ENCODE measurements at regions not wholly inside any gene's neighbourhood (a gene's known extent, or its start where the extent isn't known, plus 50 kb on each side); places are given as distances from the start of the nearest gene placed in this dataset.

DNA sequence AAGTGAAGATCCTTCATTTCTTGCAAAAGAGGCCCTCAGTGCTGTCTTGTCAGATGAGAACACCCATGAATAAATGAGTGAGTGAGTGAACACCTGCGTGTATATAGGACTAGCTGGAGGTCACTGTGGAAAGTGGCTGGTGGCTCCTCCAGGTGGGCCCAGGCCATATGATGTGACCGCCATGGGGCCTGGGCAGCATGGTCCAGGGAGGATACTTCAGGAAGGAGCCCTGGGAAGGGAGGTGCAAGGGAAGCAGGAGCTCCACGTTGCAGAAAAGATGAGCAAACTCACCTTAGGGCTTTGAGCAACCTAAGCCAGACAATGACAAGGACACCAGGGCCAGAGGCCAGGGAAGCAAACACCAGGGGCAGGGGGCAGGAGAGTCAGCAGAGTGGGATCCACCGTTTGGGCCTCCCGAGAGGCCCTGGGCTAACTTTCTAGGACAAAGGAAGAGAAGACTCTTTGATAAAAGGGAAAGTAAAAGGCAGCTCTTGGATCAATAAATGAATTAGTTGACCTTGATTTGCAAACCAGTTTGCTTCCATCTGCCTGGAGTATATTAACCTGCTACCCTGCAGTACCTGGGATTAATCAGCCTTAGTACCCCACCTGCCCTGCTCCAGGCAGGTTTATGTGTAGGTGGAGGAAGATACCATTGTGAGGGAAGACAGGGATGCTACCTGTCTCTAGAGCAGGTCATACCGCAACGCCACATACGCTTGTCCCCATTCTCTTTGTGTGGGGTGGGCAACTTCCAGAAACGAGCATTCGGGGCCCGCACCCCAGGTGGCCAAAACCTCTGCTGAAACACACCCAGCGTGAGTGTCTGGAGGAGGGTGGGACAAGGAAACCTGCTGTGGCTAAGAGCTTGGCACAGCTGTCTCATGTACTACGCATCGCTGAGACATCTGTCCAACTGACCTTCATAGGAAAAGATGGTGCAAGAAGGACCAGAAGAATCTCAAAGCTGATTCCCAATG lies 51.4 kb upstream of the OLFM1 start:
- no peaks in the 10 kb centered on the region for H3K27me3 Mint-ChIP-seq (ENCODE audit: unreplicated experiment)
- no peak overlapping the region for H3K27ac Mint-ChIP-seq (ENCODE audit: unreplicated experiment)
- no peak for DNase-seq (ENCODE audit: low spot score)
- no peaks in the 10 kb centered on the region for H3K36me3 Mint-ChIP-seq (ENCODE audit: low read depth, unreplicated experiment)
- H3K4me1 Mint-ChIP-seq (ENCODE audit: unreplicated experiment), result no peaks in the 10 kb centered on the region
- no peaks in the 10 kb centered on the region for H3K9me3 Mint-ChIP-seq (ENCODE audit: unreplicated experiment)
- H3K4me3 Mint-ChIP-seq (ENCODE audit: unreplicated experiment), result no peak overlapping the region
- TF ChIP-seq, protein P1, sequence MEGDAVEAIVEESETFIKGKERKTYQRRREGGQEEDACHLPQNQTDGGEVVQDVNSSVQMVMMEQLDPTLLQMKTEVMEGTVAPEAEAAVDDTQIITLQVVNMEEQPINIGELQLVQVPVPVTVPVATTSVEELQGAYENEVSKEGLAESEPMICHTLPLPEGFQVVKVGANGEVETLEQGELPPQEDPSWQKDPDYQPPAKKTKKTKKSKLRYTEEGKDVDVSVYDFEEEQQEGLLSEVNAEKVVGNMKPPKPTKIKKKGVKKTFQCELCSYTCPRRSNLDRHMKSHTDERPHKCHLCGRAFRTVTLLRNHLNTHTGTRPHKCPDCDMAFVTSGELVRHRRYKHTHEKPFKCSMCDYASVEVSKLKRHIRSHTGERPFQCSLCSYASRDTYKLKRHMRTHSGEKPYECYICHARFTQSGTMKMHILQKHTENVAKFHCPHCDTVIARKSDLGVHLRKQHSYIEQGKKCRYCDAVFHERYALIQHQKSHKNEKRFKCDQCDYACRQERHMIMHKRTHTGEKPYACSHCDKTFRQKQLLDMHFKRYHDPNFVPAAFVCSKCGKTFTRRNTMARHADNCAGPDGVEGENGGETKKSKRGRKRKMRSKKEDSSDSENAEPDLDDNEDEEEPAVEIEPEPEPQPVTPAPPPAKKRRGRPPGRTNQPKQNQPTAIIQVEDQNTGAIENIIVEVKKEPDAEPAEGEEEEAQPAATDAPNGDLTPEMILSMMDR (IDR thresholded peaks at IDR 0.05; ENCODE audit: unreplicated experiment), result no peak

DNA sequence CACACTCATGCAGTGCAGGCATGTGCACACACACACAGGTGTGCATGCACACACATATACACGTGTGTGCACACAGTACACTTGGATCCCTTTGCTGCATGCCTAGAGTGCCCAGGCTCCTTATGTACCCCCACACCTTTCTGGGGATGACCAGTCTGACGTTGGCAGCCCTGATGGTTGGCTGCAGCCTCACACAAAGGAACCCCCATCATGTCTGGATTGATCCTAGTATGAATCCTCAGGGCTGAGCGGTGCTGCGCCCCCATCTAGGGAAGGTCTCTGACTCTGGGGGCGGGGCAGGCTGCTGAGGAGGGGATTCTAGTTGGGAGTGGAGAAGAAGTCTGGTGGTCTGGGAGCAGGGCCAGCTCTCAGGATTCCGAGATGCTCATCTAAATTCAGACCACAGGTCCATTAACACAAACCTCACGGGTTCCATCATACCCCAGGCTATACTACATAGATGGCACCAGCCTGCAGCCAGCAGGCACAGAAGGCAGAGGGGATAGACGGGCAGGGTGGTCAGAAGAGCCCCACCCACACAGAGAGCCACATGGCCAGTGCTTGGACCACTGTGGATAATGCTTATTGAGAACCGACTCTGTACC lies 50.5 kb upstream of the OLFM1 start:
- Mint-ChIP-seq H3K27me3 (ENCODE audit: unreplicated experiment) (no peaks in the 10 kb centered on the region), H3K27ac (ENCODE audit: unreplicated experiment) (no peak overlapping the region), H3K4me1 (ENCODE audit: unreplicated experiment) (no peaks in the 10 kb centered on the region), H3K4me3 (ENCODE audit: unreplicated experiment) (no peak overlapping the region), H3K9me3 (ENCODE audit: unreplicated experiment) (no peaks in the 10 kb centered on the region), H3K36me3 (ENCODE audit: low read depth, unreplicated experiment) (no peaks in the 10 kb centered on the region)
- DNase-seq (ENCODE audit: low spot score), result no peak
- TF ChIP-seq, protein P1 (IDR thresholded peaks at IDR 0.05; ENCODE audit: unreplicated experiment), result no peak

- H3K4me1 Mint-ChIP-seq (ENCODE audit: unreplicated experiment), result no peaks in the 10 kb centered on the region
- H3K9me3 Mint-ChIP-seq (ENCODE audit: unreplicated experiment), result no peaks in the 10 kb centered on the region
Measured at GRCh38 chr9:135037521-135038250, 49.8 kb upstream of the OLFM1 start.

More at GRCh38 chr9:135037521-135038250, 49.8 kb upstream of the OLFM1 start:
- TF ChIP-seq, protein P1 (IDR thresholded peaks at IDR 0.05; ENCODE audit: unreplicated experiment), result no peak
- Mint-ChIP-seq H3K4me3 (ENCODE audit: unreplicated experiment) (no peak overlapping the region), H3K27ac (ENCODE audit: unreplicated experiment) (no peak overlapping the region), H3K27me3 (ENCODE audit: unreplicated experiment) (no peaks in the 10 kb centered on the region), H3K36me3 (ENCODE audit: low read depth, unreplicated experiment) (no peaks in the 10 kb centered on the region)
- no peak for DNase-seq (ENCODE audit: low spot score)

Measured in endothelial cell (in vitro differentiated cells).